CD4-positive, alpha-beta T cell (primary cell): ENCODE measurements at regions not wholly inside any gene's neighbourhood (a gene's known extent, or its start where the extent isn't known, plus 50 kb on each side); places are given as distances from the start of the nearest gene placed in this dataset.

ENCODE experiments used
- ATAC-seq: fragments of 200-7000 bp; cut with Tn5 transposase; one replicate; pipeline ENCODE4 v1.10.0; 2022; ENCODE audit warnings: mild to moderate bottlenecking; ENCODE audit not compliant: poor library complexity
- CTCF ChIA-PET: fragments of 350-600 bp; sonication (Branson Sonifier 250); formaldehyde crosslinking; loops from one replicate; lab custom pipeline; 2021; ENCODE audit warnings: antibody characterized with exemption, inconsistent platforms; lab: Charles Lee
- POLR2A ChIA-PET: fragments of 350-600 bp; sonication (Branson Sonifier 250); formaldehyde crosslinking; loops from one replicate; lab custom pipeline; 2021; ENCODE audit warnings: antibody characterized with exemption, inconsistent platforms; lab: Charles Lee
- DNase-seq, 14 experiments: peaks; one replicate each; pipeline ENCODE4 v3.0.0-alpha.2; 2013 to 2020; ENCODE audit warnings: mixed read lengths in 2 of 14
- H3K27ac ChIP-seq, 2 donors: one replicate each; pipeline versions ENCODE4 v1.5.1 to v1.7.0; 2013; ENCODE audit warnings: low read length in 2 of 2, low read depth in 1 of 2, mild to moderate bottlenecking in 1 of 2
- H3K27me3 ChIP-seq, 2 experiments: 1 replicate in 1 of 2; 2 replicates in 1 of 2; pipeline versions ENCODE4 v1.6.1 to v1.7.0; 2013; ENCODE audit warnings: low read length in 2 of 2, control low read depth in 1 of 2, mild to moderate bottlenecking in 1 of 2, moderate library complexity in 1 of 2; ENCODE audit not compliant: insufficient read depth in 2 of 2, control insufficient read depth in 1 of 2
- H3K36me3 ChIP-seq: one replicate; pipeline ENCODE4 v1.6.1; 2013; ENCODE audit warnings: low read length, control low read depth; ENCODE audit not compliant: insufficient read depth
- H3K4me1 ChIP-seq: one replicate; pipeline ENCODE4 v1.6.1; 2013; ENCODE audit warnings: low read length, control low read depth; ENCODE audit not compliant: insufficient read depth
- H3K4me3 ChIP-seq: one replicate; pipeline ENCODE4 v1.5.1; 2013; ENCODE audit warnings: mild to moderate bottlenecking, low read length, moderate library complexity
- H3K9me3 ChIP-seq, 2 experiments: 1 replicate in 1 of 2; 2 replicates in 1 of 2; pipeline versions ENCODE4 v1.6.1 to v1.7.0; 2013; ENCODE audit warnings: low read length in 2 of 2, mild to moderate bottlenecking in 2 of 2, control low read depth in 1 of 2, moderate library complexity in 1 of 2; ENCODE audit not compliant: control insufficient read depth in 1 of 2, insufficient read depth in 1 of 2
- H3K27ac Mint-ChIP-seq: one replicate; pipeline ENCODE4 v1.8.0; 2020; ENCODE audit warnings: mixed read lengths
- H3K27me3 Mint-ChIP-seq: one replicate; pipeline ENCODE4 v1.8.0; 2021; ENCODE audit warnings: mixed read lengths
- H3K36me3 Mint-ChIP-seq: one replicate; pipeline ENCODE4 v1.8.0; 2021; ENCODE audit warnings: low read depth, mixed read lengths
- H3K4me1 Mint-ChIP-seq: one replicate; pipeline ENCODE4 v1.8.0; 2021; ENCODE audit warnings: low read depth, mixed read lengths
- H3K4me3 Mint-ChIP-seq: one replicate; pipeline ENCODE4 v1.8.0; 2020; ENCODE audit warnings: mild to moderate bottlenecking, mixed read lengths
- H3K9me3 Mint-ChIP-seq: one replicate; pipeline ENCODE4 v1.8.0; 2020; ENCODE audit warnings: mixed read lengths
- intact Hi-C, 2 experiments: fragments of 100-400 bp; cut with DNase I in 1 of 2; cut with micrococcal nuclease in 1 of 2; formaldehyde crosslinking; loops; one replicate each; pipeline versions ENCODE4 v1.15.1 to v1.9.0; 2023 to 2025; cut with DNase I, micrococcal nuclease
- TF ChIP-seq, protein P1 (sequence below): fragments of 200-600 bp; IDR thresholded peaks from one replicate; pipeline ENCODE4 v1.8.0; 2022; ENCODE audit warnings: antibody characterized with exemption, mild to moderate bottlenecking

DNA sequence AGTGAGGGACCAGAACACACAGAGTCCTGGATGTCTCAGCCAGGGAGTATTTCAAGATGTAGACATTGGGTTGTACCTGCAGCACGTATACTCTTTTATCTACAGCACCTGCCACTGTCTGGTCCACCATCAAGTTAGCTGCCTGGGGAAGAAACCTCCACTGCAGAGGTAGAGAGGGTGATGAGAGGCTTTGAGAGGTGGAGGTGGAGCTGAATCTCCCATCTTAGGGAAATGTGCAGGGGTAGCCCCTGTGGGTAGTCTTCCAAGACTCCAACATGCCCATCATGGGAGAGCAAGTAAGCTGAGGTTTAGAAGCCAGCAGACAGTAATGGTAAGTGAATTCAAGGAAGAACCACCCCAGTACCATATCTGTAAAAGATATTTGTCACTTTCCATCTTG lies 93.3 kb upstream of the CELF4 start:
- no peak overlapping the region for H3K27ac Mint-ChIP-seq
- H3K9me3 Mint-ChIP-seq: no peaks in the 10 kb centered on the region
- no peak overlapping the region for H3K4me3 Mint-ChIP-seq
- Histone ChIP-seq H3K4me1 (no peaks in the 10 kb centered on the region), H3K4me3 (no peak overlapping the region), H3K36me3 (no peaks in the 10 kb centered on the region), H3K9me3 (peaks cover 0 to 9% of the 10 kb centered on the region in 2 experiments), H3K27me3 (peaks cover 0 to 2% of the 10 kb centered on the region in 2 experiments), H3K27ac (no peak overlapping the region)
- TF ChIP-seq, protein P1, sequence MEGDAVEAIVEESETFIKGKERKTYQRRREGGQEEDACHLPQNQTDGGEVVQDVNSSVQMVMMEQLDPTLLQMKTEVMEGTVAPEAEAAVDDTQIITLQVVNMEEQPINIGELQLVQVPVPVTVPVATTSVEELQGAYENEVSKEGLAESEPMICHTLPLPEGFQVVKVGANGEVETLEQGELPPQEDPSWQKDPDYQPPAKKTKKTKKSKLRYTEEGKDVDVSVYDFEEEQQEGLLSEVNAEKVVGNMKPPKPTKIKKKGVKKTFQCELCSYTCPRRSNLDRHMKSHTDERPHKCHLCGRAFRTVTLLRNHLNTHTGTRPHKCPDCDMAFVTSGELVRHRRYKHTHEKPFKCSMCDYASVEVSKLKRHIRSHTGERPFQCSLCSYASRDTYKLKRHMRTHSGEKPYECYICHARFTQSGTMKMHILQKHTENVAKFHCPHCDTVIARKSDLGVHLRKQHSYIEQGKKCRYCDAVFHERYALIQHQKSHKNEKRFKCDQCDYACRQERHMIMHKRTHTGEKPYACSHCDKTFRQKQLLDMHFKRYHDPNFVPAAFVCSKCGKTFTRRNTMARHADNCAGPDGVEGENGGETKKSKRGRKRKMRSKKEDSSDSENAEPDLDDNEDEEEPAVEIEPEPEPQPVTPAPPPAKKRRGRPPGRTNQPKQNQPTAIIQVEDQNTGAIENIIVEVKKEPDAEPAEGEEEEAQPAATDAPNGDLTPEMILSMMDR: no peak
- ChIA-PET CTCF (no interaction called here), POLR2A (no interaction called here)
- H3K27me3 Mint-ChIP-seq: peaks cover 4% of the 10 kb centered on the region
- no peaks in the 10 kb centered on the region for H3K4me1 Mint-ChIP-seq
- DNase-seq (no peak), ATAC-seq (no peak)
- no peaks in the 10 kb centered on the region for H3K36me3 Mint-ChIP-seq
- intact Hi-C loops: no loop called here

DNA sequence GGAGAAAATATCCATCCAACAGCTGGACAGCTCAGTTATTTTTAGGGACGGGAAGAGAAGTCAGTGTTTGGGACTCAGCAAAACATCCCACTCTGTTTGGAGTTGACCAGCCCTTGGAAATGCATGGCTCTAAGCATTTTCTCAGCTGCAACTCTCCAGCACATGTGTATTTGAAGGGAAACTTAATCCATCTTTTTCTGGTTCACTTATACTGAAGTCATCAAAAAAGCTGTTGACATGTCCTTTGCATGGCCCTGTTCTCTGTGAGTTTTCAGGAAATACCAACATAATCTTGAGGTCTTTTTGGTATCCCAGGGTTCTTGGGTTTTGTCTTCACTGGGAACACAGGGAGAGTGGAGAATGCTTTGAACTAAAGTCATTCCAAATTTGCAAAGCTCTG lies 91.9 kb upstream of the CELF4 start:
- no peaks in the 10 kb centered on the region for H3K36me3 Mint-ChIP-seq
- CTCF ChIA-PET: no interaction called here
- POLR2A ChIA-PET: no interaction called here

DNA sequence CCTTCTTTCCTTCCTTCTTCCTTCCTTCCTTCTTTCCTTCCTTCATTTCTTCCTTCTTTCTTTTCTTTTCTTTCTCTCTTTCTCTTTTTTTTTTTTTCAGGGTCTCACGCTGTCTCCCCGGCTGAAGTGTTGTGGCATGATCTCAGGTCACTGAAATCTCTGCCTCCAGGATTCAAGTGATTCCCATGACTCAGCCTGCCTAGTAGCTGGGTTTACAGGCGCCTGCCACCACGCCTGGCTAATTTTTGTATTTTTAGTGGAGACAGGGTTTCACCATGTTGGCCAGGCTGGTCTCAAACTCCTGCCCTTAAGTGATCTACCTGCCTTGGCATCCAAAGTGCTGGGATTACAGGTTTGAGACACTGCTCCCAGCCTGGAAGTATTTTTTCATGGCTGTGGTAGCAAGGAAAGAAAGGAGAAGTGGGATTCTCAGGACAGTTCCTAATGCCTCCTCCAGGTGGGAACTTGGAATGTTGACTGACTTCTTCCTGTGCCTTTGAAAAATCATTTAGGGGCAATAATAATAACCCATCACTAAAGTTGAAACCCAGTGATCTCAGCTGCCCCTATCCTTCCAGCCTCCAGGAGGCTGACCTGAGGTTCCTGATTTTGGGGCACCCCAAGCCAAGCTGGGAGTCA lies 89.3 kb upstream of the CELF4 start:
- no peak overlapping the region for H3K4me3 Mint-ChIP-seq
- ATAC-seq: no peak

More for the DNA sequence above, 91.9 kb upstream of the CELF4 start:
- Mint-ChIP-seq H3K27ac (no peak overlapping the region), H3K9me3 (no peaks in the 10 kb centered on the region), H3K4me1 (no peaks in the 10 kb centered on the region), H3K27me3 (peaks cover 4% of the 10 kb centered on the region), H3K4me3 (no peak overlapping the region)
- no peaks in the 10 kb centered on the region for H3K4me1 ChIP-seq
- H3K9me3 ChIP-seq: peaks cover 0 to 9% of the 10 kb centered on the region in 2 experiments
- DNase-seq: no peak
- ATAC-seq: no peak
- no peak overlapping the region for H3K27ac ChIP-seq
- intact Hi-C loops: no loop called here
- H3K36me3 ChIP-seq: no peaks in the 10 kb centered on the region
- TF ChIP-seq, protein P1: no peak
- H3K4me3 ChIP-seq: no peak overlapping the region
- peaks cover 0 to 2% of the 10 kb centered on the region in 2 experiments for H3K27me3 ChIP-seq

More for the DNA sequence above, 89.3 kb upstream of the CELF4 start:
- ChIA-PET POLR2A (no interaction called here), CTCF (no interaction called here)
- no peak for DNase-seq
- no peaks in the 10 kb centered on the region for H3K36me3 Mint-ChIP-seq
- no peaks in the 10 kb centered on the region for H3K27me3 ChIP-seq
- H3K4me1 ChIP-seq: no peaks in the 10 kb centered on the region
- H3K27me3 Mint-ChIP-seq: peaks cover 4% of the 10 kb centered on the region
- H3K27ac ChIP-seq: no peak overlapping the region
- TF ChIP-seq, protein P1: no peak
- no peaks in the 10 kb centered on the region for H3K36me3 ChIP-seq
- H3K9me3 ChIP-seq: no peaks in the 10 kb centered on the region
- H3K4me1 Mint-ChIP-seq: no peaks in the 10 kb centered on the region
- H3K4me3 ChIP-seq: no peak overlapping the region
- H3K27ac Mint-ChIP-seq: no peak overlapping the region
- intact Hi-C loops: no loop called here
- peaks cover 3% of the 10 kb centered on the region for H3K9me3 Mint-ChIP-seq
